ENCODE measurements at regions not wholly inside any gene's neighbourhood (a gene's known extent, or its start where the extent isn't known, plus 50 kb on each side); places are given as distances from the start of the nearest gene placed in this dataset.
"Not testable (repeated sequence)": the region's sequence is repeated elsewhere in the genome, so short reads cannot be mapped to it uniquely, and the experiment has no call there.

DNA sequence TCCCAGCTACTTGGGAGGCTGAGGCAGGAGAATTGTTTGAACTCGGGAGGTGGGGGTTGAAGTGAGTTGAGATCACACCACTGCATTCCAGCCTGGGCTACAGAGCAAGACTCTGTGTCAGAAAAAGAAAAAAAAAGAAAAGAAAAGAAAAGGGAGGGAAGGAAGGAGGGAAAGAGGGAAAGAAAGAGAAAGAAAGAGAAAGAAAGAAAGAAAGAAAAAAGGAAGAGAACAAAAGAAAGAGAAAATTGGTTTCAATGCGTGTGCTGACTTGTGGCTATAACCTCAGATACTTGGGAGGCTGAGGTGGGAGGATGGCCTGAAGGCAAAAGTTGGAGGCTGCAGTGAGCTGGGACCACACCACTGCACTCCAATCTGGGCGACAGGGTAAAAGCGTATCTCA is 128.4 kb upstream of the TBX3 start:
- Histone ChIP-seq H3K9ac (ENCODE audit: low read length) (peak overlapping the region; percentile 37; the same call in 1 of the 2 replicates), H2AFZ (ENCODE audit: low read length) (peak overlapping the region; percentile 71), H3K27me3 (ENCODE audit: low read length) (no peaks in the 10 kb centered on the region), H4K20me1 (ENCODE audit: low read length) (no peaks in the 10 kb centered on the region), H3K36me3 (ENCODE audit: low read depth, low read length) (no peaks in the 10 kb centered on the region), H3K4me1 (ENCODE audit: insufficient read depth, low read length) (peaks cover 8% of the 10 kb centered on the region), H3K79me2 (ENCODE audit: low read length) (no peaks in the 10 kb centered on the region), H3K4me2 (ENCODE audit: low read length) (peak overlapping the region; percentile 81), H3K4me3 (ENCODE audit: low read length) (peak overlapping the region; percentile 55; the same call in 1 of the 2 replicates), H3K27ac (ENCODE audit: low read length) (peak overlapping the region; percentile 66), H3F3A (ENCODE audit: low read length, unreplicated experiment) (peaks cover 4% of the 10 kb centered on the region), H3K9me2 (replicated peaks; ENCODE audit: low read length) (no peaks in the 10 kb centered on the region), H3K9me3 (ENCODE audit: low read length) (no peaks in the 10 kb centered on the region)
- ChIA-PET POLR2A (ENCODE audit: unreplicated experiment) (interaction anchor here (0.6 kb wide), 1 partner anchor 267 kb away, joined by 3 read pairs; no protein-coding TSS in a partner anchor), CTCF (interaction anchor here (0.5 kb wide), 1 partner anchor 44 kb away, joined by 5 read pairs; no protein-coding TSS in a partner anchor)
- DNase-seq (no peak), ATAC-seq (no peak)
- TF ChIP-seq, protein P1, sequence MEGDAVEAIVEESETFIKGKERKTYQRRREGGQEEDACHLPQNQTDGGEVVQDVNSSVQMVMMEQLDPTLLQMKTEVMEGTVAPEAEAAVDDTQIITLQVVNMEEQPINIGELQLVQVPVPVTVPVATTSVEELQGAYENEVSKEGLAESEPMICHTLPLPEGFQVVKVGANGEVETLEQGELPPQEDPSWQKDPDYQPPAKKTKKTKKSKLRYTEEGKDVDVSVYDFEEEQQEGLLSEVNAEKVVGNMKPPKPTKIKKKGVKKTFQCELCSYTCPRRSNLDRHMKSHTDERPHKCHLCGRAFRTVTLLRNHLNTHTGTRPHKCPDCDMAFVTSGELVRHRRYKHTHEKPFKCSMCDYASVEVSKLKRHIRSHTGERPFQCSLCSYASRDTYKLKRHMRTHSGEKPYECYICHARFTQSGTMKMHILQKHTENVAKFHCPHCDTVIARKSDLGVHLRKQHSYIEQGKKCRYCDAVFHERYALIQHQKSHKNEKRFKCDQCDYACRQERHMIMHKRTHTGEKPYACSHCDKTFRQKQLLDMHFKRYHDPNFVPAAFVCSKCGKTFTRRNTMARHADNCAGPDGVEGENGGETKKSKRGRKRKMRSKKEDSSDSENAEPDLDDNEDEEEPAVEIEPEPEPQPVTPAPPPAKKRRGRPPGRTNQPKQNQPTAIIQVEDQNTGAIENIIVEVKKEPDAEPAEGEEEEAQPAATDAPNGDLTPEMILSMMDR (conservative IDR thresholded peaks at IDR 0.05; ENCODE audit: low read depth, low read length): no peak
- TF ChIP-seq EZH2 (IDR thresholded peaks at IDR 0.05; ENCODE audit: low read length, unreplicated experiment): no peak
- no peak for TF ChIP-seq EZH2phosphoT487 (IDR thresholded peaks at IDR 0.05; ENCODE audit: borderline replicate concordance, low read length)
- intact Hi-C loops (cut with micrococcal nuclease): loop anchor here (2.0 kb wide), 3 partner anchors 36 to 128 kb away; partner anchors contain the start of gene TBX3
- BruUV-seq (replicated peaks): no TSS peak

DNA sequence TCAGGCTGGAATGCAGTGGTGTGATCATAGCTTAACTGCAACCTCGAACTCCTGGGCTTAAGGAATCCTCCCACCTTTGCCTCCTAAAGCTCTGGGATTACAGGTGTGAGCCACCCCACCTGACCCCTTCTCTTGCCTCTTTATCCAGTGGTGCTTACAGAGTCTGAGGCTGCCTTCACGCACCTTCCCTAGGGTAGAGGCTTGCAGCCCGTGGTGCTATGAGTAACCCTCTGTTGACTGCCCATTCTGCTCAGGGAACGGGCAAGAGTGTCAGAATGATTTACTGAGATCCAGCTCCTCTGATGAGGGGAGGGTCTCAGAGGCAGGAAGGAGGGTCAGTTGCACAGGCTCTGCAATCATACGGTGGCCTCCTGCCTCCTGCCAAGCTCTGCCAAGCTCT is 125.1 kb upstream of the TBX3 start:
- Histone ChIP-seq H3K9me3 (ENCODE audit: low read length) (no peaks in the 10 kb centered on the region), H3K9ac (ENCODE audit: low read length) (no peak overlapping the region), H3K79me2 (ENCODE audit: low read length) (no peaks in the 10 kb centered on the region), H3K27me3 (ENCODE audit: low read length) (no peaks in the 10 kb centered on the region), H3K27ac (ENCODE audit: low read length) (no peak overlapping the region), H4K20me1 (ENCODE audit: low read length) (no peaks in the 10 kb centered on the region), H3K9me2 (replicated peaks; ENCODE audit: low read length) (no peaks in the 10 kb centered on the region), H3K4me3 (ENCODE audit: low read length) (no peak overlapping the region), H3K36me3 (ENCODE audit: low read depth, low read length) (no peaks in the 10 kb centered on the region), H3F3A (ENCODE audit: low read length, unreplicated experiment) (peaks cover 4% of the 10 kb centered on the region), H3K4me1 (ENCODE audit: insufficient read depth, low read length) (peaks cover 8% of the 10 kb centered on the region), H3K4me2 (ENCODE audit: low read length) (no peak overlapping the region), H2AFZ (ENCODE audit: low read length) (no peak overlapping the region)
- no peak for ATAC-seq
- BruUV-seq (replicated peaks): no TSS peak
- intact Hi-C loops (cut with micrococcal nuclease): no loop called here
- DNase-seq: no peak
- ChIA-PET POLR2A (ENCODE audit: unreplicated experiment) (no interaction called here), CTCF (no interaction called here)
- TF ChIP-seq, protein P1 (conservative IDR thresholded peaks at IDR 0.05; ENCODE audit: low read depth, low read length): no peak
- TF ChIP-seq EZH2 (IDR thresholded peaks at IDR 0.05; ENCODE audit: low read length, unreplicated experiment): no peak
- TF ChIP-seq EZH2phosphoT487 (IDR thresholded peaks at IDR 0.05; ENCODE audit: borderline replicate concordance, low read length): no peak

DNA sequence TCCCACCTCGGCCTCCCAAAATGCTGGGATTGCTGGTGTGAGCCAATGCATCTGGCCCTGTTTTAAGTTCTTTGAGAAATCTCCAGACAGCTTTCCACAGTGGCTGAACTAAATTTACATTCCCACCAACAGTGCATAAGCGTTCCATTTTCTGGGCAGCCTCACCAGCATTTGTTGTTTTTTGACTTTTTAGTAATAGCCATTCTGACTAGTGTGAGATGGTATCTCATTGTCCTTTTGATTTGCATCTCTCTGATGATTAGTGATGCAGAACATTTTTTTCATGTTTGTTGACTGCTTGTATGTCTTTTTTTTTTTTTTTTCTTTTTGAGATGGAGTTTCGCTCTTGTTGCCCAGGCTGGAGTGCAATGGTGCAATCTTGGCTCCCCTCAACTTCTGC is 117.4 kb upstream of the TBX3 start:
- BruUV-seq (replicated peaks); H3K4me3 ChIP-seq (ENCODE audit: low read length); H3K36me3 ChIP-seq (ENCODE audit: low read depth, low read length); H3K4me1 ChIP-seq (ENCODE audit: insufficient read depth, low read length); H4K20me1 ChIP-seq (ENCODE audit: low read length); ATAC-seq; H3K27ac ChIP-seq (ENCODE audit: low read length); H2AFZ ChIP-seq (ENCODE audit: low read length); H3K9ac ChIP-seq (ENCODE audit: low read length); intact Hi-C loops (cut with micrococcal nuclease); H3K9me3 ChIP-seq (ENCODE audit: low read length); H3K27me3 ChIP-seq (ENCODE audit: low read length); DNase-seq; POLR2A ChIA-PET (ENCODE audit: unreplicated experiment); H3K9me2 ChIP-seq (replicated peaks; ENCODE audit: low read length); H3K4me2 ChIP-seq (ENCODE audit: low read length); H3K79me2 ChIP-seq (ENCODE audit: low read length); H3F3A ChIP-seq (ENCODE audit: low read length, unreplicated experiment); CTCF ChIA-PET: not testable (repeated sequence)

DNA sequence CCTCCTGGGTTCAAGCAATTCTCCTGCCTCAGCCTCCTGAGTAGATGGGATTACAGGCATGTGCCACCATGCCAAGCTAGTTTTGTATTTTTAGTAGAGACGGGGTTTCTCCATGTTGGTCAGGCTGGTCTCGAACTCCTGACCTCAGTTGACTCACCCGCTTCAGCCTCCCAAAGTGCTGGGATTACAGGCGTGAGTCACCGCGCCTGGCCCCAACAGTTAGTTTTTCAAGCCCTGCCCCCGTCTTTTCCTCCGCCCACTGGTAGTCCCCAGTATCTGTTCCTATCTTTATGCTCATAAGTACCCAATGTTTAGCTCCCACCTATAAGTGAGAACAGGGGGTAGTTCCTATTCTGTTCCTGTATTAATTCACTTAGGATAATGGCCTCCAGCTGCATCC is 116.6 kb upstream of the TBX3 start:
- H3K9me3 ChIP-seq (ENCODE audit: low read length); H3K9me2 ChIP-seq (replicated peaks; ENCODE audit: low read length); DNase-seq; H3K9ac ChIP-seq (ENCODE audit: low read length); H4K20me1 ChIP-seq (ENCODE audit: low read length); intact Hi-C loops (cut with micrococcal nuclease); H3K4me2 ChIP-seq (ENCODE audit: low read length); H2AFZ ChIP-seq (ENCODE audit: low read length); ATAC-seq; H3K36me3 ChIP-seq (ENCODE audit: low read depth, low read length); H3K27ac ChIP-seq (ENCODE audit: low read length); H3K79me2 ChIP-seq (ENCODE audit: low read length); H3K4me3 ChIP-seq (ENCODE audit: low read length); H3K27me3 ChIP-seq (ENCODE audit: low read length); BruUV-seq (replicated peaks); CTCF ChIA-PET; H3K4me1 ChIP-seq (ENCODE audit: insufficient read depth, low read length); POLR2A ChIA-PET (ENCODE audit: unreplicated experiment); H3F3A ChIP-seq (ENCODE audit: low read length, unreplicated experiment): not testable (repeated sequence)
